ENCODE measurements at regions not wholly inside any gene's neighbourhood (a gene's known extent, or its start where the extent isn't known, plus 50 kb on each side); places are given as distances from the start of the nearest gene placed in this dataset.

GRCh38 chr13:107395927-107396662 lies 819.2 kb downstream of the LIG4 start:
- DNase-seq (ENCODE audit: low read depth) = no peak

- no peak for DNase-seq (ENCODE audit: low read depth)
These were observed 823.1 kb downstream of the LIG4 start for GRCh38 chr13:107392205-107392604.

- DNase-seq (ENCODE audit: low read depth) = no peak
These were observed 819.6 kb upstream of the ARGLU1 start for GRCh38 chr13:107387525-107387924.

- no peak for DNase-seq (ENCODE audit: low read depth)
These were observed 811.6 kb upstream of the ARGLU1 start for GRCh38 chr13:107379407-107380155.

DNA sequence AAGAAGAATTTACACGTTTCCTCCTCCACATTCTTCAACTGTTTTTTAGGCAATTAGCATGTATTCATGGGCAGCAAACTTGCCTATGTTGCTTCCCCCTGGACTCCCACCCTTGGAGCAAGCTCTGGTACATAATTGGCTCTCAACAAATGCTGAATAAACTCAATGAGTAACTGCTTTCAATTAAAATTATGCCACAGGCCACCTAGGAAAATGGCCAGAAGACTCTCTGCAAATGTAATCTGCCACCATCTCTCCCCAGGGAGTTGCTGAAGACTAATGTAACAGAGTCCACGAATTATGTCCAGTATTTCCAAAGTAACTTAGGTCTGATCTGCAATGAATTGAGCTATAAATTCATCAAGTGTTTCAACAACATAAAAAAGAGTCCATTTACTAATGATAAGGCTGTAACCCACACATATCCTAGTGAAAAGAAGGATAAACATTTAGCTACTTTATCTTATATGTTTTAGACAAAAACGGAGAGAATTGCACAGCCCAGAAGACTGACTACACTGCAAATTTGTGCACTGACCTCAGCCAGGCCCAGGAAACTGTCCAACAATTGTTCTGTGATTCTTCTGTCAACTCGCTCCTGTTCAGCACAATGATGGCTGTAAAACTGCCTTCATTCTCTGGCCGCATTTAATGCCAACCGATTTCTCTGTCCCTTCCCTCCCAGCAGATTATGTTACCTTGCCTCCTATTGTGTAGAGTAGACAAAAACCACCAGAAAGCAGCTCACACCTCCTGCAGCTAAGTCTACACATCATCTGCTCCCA lies 808.6 kb upstream of the ARGLU1 start:
- DNase-seq (ENCODE audit: low read depth) = no peak

DNA sequence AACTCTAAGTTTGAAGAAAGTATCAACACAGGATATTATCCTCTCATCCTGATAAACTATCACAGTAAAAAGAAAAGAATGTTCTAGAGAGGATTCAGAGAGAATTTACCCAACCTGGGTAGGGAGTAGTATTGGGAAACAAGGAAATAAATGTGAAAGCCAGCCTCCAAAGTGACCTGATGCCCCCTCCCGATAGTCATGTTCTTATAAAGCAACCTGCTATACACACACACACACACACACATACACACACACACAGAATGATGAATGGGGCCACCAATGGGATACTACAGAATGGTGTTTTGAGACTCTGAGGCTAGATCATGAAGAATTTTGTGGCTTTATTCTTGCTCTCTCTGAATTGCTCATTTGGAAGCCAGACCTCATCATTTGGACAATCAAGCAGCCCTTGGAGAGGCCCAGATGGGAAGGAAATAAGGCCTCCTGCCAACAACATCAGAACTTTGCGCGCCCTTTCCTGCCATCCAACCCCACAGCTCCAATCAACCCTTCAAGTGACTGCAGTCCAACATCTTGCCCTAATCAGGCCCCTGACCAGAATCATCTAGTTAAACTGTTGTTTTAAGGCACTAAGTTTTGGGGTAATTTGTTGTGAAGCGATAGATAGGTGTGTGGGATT lies 807.9 kb upstream of the ARGLU1 start:
- no peak for DNase-seq (ENCODE audit: low read depth)

- no peak for DNase-seq (ENCODE audit: low read depth)
These were observed 806.1 kb upstream of the ARGLU1 start for GRCh38 chr13:107374038-107374437.

- DNase-seq (ENCODE audit: low read depth) = no peak
These were observed 805.6 kb upstream of the ARGLU1 start for GRCh38 chr13:107373551-107373950.

- no peak for DNase-seq (ENCODE audit: low read depth)
These were observed 802.3 kb upstream of the ARGLU1 start for GRCh38 chr13:107370015-107370785.

GRCh38 chr13:107367258-107367657 lies 799.3 kb upstream of the ARGLU1 start:
- DNase-seq (ENCODE audit: low read depth) = no peak

- no peak for DNase-seq (ENCODE audit: low read depth)
These were observed 797.7 kb upstream of the ARGLU1 start for GRCh38 chr13:107365466-107366215.

GRCh38 chr13:107364658-107365057 lies 796.7 kb upstream of the ARGLU1 start:
- DNase-seq (ENCODE audit: low read depth) = no peak

- DNase-seq (ENCODE audit: low read depth) = no peak
These were observed 793.7 kb upstream of the ARGLU1 start for GRCh38 chr13:107361666-107362065.

DNA sequence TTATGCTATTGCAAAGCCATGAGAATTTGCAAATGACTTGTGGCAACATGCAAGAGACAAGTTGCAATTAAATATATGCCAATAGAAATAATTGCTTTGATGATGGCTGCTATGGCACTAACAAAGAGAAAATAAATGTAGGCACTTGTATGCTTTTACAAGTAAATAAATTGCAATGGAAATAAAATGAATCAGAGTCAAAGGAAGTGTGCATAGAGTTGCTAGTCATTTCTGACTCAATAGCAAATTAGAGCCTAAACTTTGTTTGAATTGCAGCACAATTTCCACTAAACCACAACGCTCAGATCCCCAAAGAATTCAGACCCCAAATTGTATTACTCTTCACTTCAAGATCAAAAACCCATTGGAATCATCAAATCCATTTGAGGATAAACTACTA lies 792.1 kb upstream of the ARGLU1 start:
- DNase-seq (ENCODE audit: low read depth) = no peak

GRCh38 chr13:107358866-107359265 lies 790.9 kb upstream of the ARGLU1 start:
- DNase-seq (ENCODE audit: low read depth) = no peak

GRCh38 chr13:107351305-107351704 lies 783.4 kb upstream of the ARGLU1 start:
- DNase-seq (ENCODE audit: low read depth) = no peak

GRCh38 chr13:107348925-107349324 lies 781.0 kb upstream of the ARGLU1 start:
- no peak for DNase-seq (ENCODE audit: low read depth)

- no peak for DNase-seq (ENCODE audit: low read depth)
These were observed 780.5 kb upstream of the ARGLU1 start for GRCh38 chr13:107348471-107348870.

- DNase-seq (ENCODE audit: low read depth) = no peak
These were observed 779.9 kb upstream of the ARGLU1 start for GRCh38 chr13:107347641-107348369.

DNA sequence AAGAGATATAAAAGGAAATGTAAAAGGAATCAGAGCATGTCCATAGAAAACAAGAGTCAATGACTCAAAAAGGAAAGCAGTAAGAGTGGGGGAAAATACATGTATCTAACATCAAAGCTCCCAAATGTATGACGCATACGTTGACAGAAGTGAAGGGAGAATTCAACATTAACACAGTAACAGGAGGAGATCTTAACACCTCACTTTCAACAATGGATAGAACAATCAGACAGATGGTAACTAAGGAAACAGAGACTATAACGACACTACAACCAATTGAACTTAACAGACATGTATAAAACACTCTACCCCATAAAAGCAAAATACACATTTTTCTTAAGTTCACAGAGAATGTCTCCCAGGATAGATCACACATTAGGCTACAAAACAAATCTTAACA lies 774.8 kb upstream of the ARGLU1 start:
- DNase-seq (ENCODE audit: low read depth) = no peak

Measured in LHCN-M2 (cell line).